HepG2 (cell line): ENCODE measurements at regions not wholly inside any gene's neighbourhood (a gene's known extent, or its start where the extent isn't known, plus 50 kb on each side); places are given as distances from the start of the nearest gene placed in this dataset.

Experiments used
- ATAC-seq: fragments of 200-7000 bp; cut with Tn5 transposase; 3 replicates; pipeline ENCODE4 v1.9.1; 2020; ENCODE audit warnings: mild to moderate bottlenecking, moderate library complexity
- BruUV-seq: library from RNA; stranded (reverse); fragments of 400-500 nt; replicated peaks from 2 replicates; lab custom pipeline; 2021; lab: Mats Ljungman, UMichigan
- CTCF ChIA-PET: fragments of 300-600 bp; formaldehyde crosslinking; extraction: SDS; loops from one replicate; lab custom pipeline; 2021; ENCODE audit warnings: low total read pairs, inconsistent platforms, low intra/inter-chr PET ratio; lab: Yijun Ruan, JAX
- POLR2A ChIA-PET: fragments of 350-600 bp; sonication (Branson Sonifier 250); formaldehyde crosslinking; loops from one replicate; lab custom pipeline; 2020; ENCODE audit warnings: antibody characterized with exemption, inconsistent platforms; lab: Yijun Ruan, JAX
- DNase-seq: peaks from one replicate; pipeline ENCODE4 v3.0.0-alpha.2; 2015; ENCODE audit warnings: low spot score
- FAIRE-seq: peaks from 3 replicates; lab custom pipeline; 2011; peaks lifted over from hg19 to GRCh38; lab: Jason Lieb, UNC
- H2AFZ ChIP-seq: one replicate; pipeline ENCODE4 v1.6.1; 2011; ENCODE audit warnings: low read length, inconsistent platforms
- H3K27ac ChIP-seq: fragments of 300-600 bp; 3 replicates; pipeline ENCODE4 v1.8.0; 2011; ENCODE audit warnings: mixed run types, mild to moderate bottlenecking, mixed read lengths, low read length, inconsistent platforms; ENCODE audit not compliant: insufficient read depth; ENCODE audit errors: extremely low read length
- H3K27me3 ChIP-seq, 2 experiments: fragments of 200-600 bp in 1 of 2; 2 replicates in 1 of 2; 3 replicates in 1 of 2; pipeline versions ENCODE4 v1.6.0 to v1.8.0; 2011; ENCODE audit warnings: low read length in 2 of 2, mild to moderate bottlenecking in 2 of 2, moderate library complexity in 2 of 2, inconsistent platforms in 1 of 2; ENCODE audit not compliant: insufficient read depth in 2 of 2, control insufficient read depth in 1 of 2
- H3K36me3 ChIP-seq, 2 experiments: fragments of 200-600 bp in 1 of 2; replicated peaks in 1 of 2; 2 replicates in 1 of 2; 3 replicates in 1 of 2; pipeline versions ENCODE4 v1.5.1 to v1.8.0; 2011; ENCODE audit warnings: low read length in 2 of 2, inconsistent platforms in 1 of 2; ENCODE audit not compliant: insufficient read depth in 2 of 2, control insufficient read depth in 1 of 2
- H3K4me1 ChIP-seq: 2 replicates; pipeline ENCODE4 v1.5.1; 2012; ENCODE audit warnings: low read length, inconsistent platforms; ENCODE audit not compliant: insufficient read depth
- H3K4me2 ChIP-seq: 2 replicates; pipeline ENCODE4 v1.6.0; 2011; ENCODE audit warnings: low read depth, low read length, inconsistent platforms
- H3K4me3 ChIP-seq, 3 experiments: fragments of 200-600 bp in 1 of 3; sonication (generic), shearing (Covaris generic) in 1 of 3; replicated peaks in 1 of 3; 2 replicates each; pipeline ENCODE4 v1.5.1; 2011 to 2016; ENCODE audit warnings: low read length in 3 of 3, inconsistent platforms in 2 of 3, low read depth in 2 of 3, mild to moderate bottlenecking in 2 of 3, control low read depth in 1 of 3, mixed read lengths in 1 of 3; ENCODE audit not compliant: insufficient read depth in 1 of 3
- H3K79me2 ChIP-seq: one replicate; pipeline ENCODE4 v1.6.1; 2011; ENCODE audit warnings: low read length, inconsistent platforms; ENCODE audit not compliant: insufficient read depth
- H3K9ac ChIP-seq: 2 replicates; pipeline ENCODE4 v1.6.0; 2011; ENCODE audit warnings: mild to moderate bottlenecking, low read depth, low read length, inconsistent platforms; ENCODE audit not compliant: insufficient read depth
- H3K9me3 ChIP-seq: 2 replicates; pipeline ENCODE4 v1.5.1; 2012; ENCODE audit warnings: mild to moderate bottlenecking, low read length
- H4K20me1 ChIP-seq: 2 replicates; pipeline ENCODE4 v1.6.0; 2011; ENCODE audit warnings: inconsistent platforms, mild to moderate bottlenecking, low read length, moderate library complexity; ENCODE audit not compliant: insufficient read depth
- CEBPB ChIP-seq: IDR thresholded peaks from 2 replicates; pipeline ENCODE4 v1.6.1; 2011; ENCODE audit warnings: low read depth, low read length, improper control_type of control experiment, borderline replicate concordance
- LCORL ChIP-seq, 2 experiments: fragments of 450-650 bp in 1 of 2; sonication (generic) in 1 of 2; formaldehyde crosslinking in 1 of 2; IDR thresholded peaks; 2 replicates each; pipeline versions ENCODE4 v1.5.0 to v1.6.1; 2017 to 2020; ENCODE audit warnings: antibody characterized with exemption in 1 of 2, missing genetic modification reagents in 1 of 2
- MIER3 ChIP-seq: IDR thresholded peaks from 2 replicates; pipeline ENCODE4 v1.6.1; 2016; ENCODE audit warnings: missing compliant biosample characterization, borderline replicate concordance
- NRL ChIP-seq: sonication (generic); formaldehyde crosslinking; IDR thresholded peaks from 2 replicates; pipeline ENCODE4 v1.5.0; 2020; ENCODE audit warnings: missing genetic modification reagents, mild to moderate bottlenecking, moderate library complexity, borderline replicate concordance
- PAWR ChIP-seq: sonication (generic); formaldehyde crosslinking; IDR thresholded peaks from 2 replicates; pipeline ENCODE4 v1.4.0; 2020; ENCODE audit warnings: missing genetic modification reagents, mild to moderate bottlenecking, borderline replicate concordance
- SALL1 ChIP-seq: sonication (generic); formaldehyde crosslinking; IDR thresholded peaks from 2 replicates; pipeline ENCODE4 v1.8.0; 2022; ENCODE audit warnings: mild to moderate bottlenecking, missing genetic modification reagents
- U2AF2 ChIP-seq: fragments of 200-400 bp; formaldehyde crosslinking; IDR thresholded peaks from 2 replicates; pipeline ENCODE4 v1.6.1; 2017; ENCODE audit warnings: low read depth, mild to moderate bottlenecking, low read length
- YEATS2 ChIP-seq: sonication (generic); formaldehyde crosslinking; IDR thresholded peaks from 2 replicates; pipeline ENCODE4 v1.4.0; 2020; ENCODE audit warnings: missing genetic modification reagents, borderline replicate concordance
- ZFYVE20 ChIP-seq: sonication (generic); formaldehyde crosslinking; IDR thresholded peaks from 2 replicates; pipeline ENCODE4 v1.8.0; 2023; ENCODE audit warnings: low read depth, mild to moderate bottlenecking, moderate library complexity, missing genetic modification reagents, borderline replicate concordance
- ZNF460 ChIP-seq: sonication (generic); formaldehyde crosslinking; IDR thresholded peaks from 2 replicates; pipeline ENCODE4 v1.5.1; 2020; ENCODE audit warnings: missing genetic modification reagents, mild to moderate bottlenecking, borderline replicate concordance
- ZNF557 ChIP-seq: sonication (generic); formaldehyde crosslinking; IDR thresholded peaks from 2 replicates; pipeline ENCODE4 v1.4.0; 2020; ENCODE audit warnings: missing genetic modification reagents
- WGBS: methylation state at CpG from one replicate; pipeline ENCODE4 v1.1.6; 2017; ENCODE audit warnings: low lambda C conversion rate; 5-methylcytosine and 5-hydroxymethylcytosine counted together
- in situ Hi-C: cut with HindIII; loops from 2 replicates; pipeline ENCODE4 v1.10.0; 2017; ENCODE audit warnings: low pct_unique_long_range_greater_than_20kb; ENCODE audit not compliant: extremely low pct_ligation_motif_present
- intact Hi-C: fragments of 100-400 bp; cut with micrococcal nuclease; formaldehyde crosslinking; loops from one replicate; pipeline ENCODE4 v1.10.0; 2022; ENCODE audit not compliant: unreplicated experiment
- TF ChIP-seq, protein P1 (sequence below): sonication (generic); formaldehyde crosslinking; IDR thresholded peaks from 2 replicates; pipeline ENCODE4 v1.4.0; 2020; ENCODE audit warnings: missing genetic modification reagents, borderline replicate concordance
- TF ChIP-seq, protein P2 (sequence below): sonication (generic); formaldehyde crosslinking; IDR thresholded peaks from 2 replicates; pipeline ENCODE4 v1.4.0; 2020; ENCODE audit warnings: mild to moderate bottlenecking, missing genetic modification reagents
- TF ChIP-seq, protein P3 (sequence below), 2 experiments: sonication (generic) in 1 of 2; formaldehyde crosslinking in 1 of 2; IDR thresholded peaks; 2 replicates each; pipeline versions ENCODE4 v1.4.0 to v1.6.1; 2018 to 2020; ENCODE audit warnings: missing genetic modification reagents in 2 of 2, borderline replicate concordance in 1 of 2, low read depth in 1 of 2, mild to moderate bottlenecking in 1 of 2, missing biosample characterization in 1 of 2
- TF ChIP-seq, protein P4 (sequence below): fragments of 450-650 bp; IDR thresholded peaks from 2 replicates; pipeline ENCODE4 v1.6.1; 2017

DNA sequence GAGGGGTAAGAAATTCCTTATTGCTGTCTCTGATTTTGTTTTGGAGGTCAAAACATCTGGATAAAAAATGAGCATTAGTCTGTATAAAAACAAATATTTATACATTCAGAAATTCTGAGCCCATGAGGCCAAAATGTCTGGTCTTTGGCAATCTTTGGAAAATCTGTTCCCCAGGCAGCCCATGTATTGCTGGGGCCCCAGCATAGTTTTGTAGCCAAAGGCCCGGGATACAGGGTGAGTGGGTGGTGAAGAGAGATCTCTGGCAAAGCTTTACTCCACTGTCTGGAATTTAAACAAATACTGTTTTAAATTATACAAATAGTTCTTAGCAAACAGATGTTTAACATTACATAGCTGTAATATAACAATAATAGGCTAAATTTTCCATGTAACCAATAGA lies 134.7 kb upstream of the GALNT17 start:
- TF ChIP-seq, protein P1, sequence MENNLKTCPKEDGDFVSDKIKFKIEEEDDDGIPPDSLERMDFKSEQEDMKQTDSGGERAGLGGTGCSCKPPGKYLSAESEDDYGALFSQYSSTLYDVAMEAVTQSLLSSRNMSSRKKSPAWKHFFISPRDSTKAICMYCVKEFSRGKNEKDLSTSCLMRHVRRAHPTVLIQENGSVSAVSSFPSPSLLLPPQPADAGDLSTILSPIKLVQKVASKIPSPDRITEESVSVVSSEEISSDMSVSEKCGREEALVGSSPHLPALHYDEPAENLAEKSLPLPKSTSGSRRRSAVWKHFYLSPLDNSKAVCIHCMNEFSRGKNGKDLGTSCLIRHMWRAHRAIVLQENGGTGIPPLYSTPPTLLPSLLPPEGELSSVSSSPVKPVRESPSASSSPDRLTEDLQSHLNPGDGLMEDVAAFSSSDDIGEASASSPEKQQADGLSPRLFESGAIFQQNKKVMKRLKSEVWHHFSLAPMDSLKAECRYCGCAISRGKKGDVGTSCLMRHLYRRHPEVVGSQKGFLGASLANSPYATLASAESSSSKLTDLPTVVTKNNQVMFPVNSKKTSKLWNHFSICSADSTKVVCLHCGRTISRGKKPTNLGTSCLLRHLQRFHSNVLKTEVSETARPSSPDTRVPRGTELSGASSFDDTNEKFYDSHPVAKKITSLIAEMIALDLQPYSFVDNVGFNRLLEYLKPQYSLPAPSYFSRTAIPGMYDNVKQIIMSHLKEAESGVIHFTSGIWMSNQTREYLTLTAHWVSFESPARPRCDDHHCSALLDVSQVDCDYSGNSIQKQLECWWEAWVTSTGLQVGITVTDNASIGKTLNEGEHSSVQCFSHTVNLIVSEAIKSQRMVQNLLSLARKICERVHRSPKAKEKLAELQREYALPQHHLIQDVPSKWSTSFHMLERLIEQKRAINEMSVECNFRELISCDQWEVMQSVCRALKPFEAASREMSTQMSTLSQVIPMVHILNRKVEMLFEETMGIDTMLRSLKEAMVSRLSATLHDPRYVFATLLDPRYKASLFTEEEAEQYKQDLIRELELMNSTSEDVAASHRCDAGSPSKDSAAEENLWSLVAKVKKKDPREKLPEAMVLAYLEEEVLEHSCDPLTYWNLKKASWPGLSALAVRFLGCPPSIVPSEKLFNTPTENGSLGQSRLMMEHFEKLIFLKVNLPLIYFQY (CRISPR knock-in tag), result no peak
- TF ChIP-seq, protein P2, sequence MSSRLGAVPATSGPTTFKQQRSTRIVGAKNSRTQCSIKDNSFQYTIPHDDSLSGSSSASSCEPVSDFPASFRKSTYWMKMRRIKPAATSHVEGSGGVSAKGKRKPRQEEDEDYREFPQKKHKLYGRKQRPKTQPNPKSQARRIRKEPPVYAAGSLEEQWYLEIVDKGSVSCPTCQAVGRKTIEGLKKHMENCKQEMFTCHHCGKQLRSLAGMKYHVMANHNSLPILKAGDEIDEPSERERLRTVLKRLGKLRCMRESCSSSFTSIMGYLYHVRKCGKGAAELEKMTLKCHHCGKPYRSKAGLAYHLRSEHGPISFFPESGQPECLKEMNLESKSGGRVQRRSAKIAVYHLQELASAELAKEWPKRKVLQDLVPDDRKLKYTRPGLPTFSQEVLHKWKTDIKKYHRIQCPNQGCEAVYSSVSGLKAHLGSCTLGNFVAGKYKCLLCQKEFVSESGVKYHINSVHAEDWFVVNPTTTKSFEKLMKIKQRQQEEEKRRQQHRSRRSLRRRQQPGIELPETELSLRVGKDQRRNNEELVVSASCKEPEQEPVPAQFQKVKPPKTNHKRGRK (CRISPR knock-in tag), result no peak
- TF ChIP-seq, protein P3, sequence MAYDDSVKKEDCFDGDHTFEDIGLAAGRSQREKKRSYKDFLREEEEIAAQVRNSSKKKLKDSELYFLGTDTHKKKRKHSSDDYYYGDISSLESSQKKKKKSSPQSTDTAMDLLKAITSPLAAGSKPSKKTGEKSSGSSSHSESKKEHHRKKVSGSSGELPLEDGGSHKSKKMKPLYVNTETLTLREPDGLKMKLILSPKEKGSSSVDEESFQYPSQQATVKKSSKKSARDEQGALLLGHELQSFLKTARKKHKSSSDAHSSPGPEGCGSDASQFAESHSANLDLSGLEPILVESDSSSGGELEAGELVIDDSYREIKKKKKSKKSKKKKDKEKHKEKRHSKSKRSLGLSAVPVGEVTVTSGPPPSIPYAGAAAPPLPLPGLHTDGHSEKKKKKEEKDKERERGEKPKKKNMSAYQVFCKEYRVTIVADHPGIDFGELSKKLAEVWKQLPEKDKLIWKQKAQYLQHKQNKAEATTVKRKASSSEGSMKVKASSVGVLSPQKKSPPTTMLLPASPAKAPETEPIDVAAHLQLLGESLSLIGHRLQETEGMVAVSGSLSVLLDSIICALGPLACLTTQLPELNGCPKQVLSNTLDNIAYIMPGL (CRISPR knock-in tag; IDR thresholded peaks at IDR 0.05; ENCODE audit: borderline replicate concordance in 1 of 2, low read depth in 1 of 2), result no peak
- TF ChIP-seq ZNF460 (CRISPR knock-in tag) (no peak), CEBPB (no peak), SALL1 (CRISPR knock-in tag) (no peak), YEATS2 (no peak), NRL (no peak), MIER3 (CRISPR knock-in tag) (no peak), ZFYVE20 (CRISPR knock-in tag) (no peak), ZNF557 (CRISPR knock-in tag) (no peak), U2AF2 (no peak), PAWR (no peak), LCORL (IDR thresholded peaks at IDR 0.05) (no peak), LCORL (CRISPR knock-in tag; IDR thresholded peaks at IDR 0.05) (no peak)
- TF ChIP-seq, protein P4, sequence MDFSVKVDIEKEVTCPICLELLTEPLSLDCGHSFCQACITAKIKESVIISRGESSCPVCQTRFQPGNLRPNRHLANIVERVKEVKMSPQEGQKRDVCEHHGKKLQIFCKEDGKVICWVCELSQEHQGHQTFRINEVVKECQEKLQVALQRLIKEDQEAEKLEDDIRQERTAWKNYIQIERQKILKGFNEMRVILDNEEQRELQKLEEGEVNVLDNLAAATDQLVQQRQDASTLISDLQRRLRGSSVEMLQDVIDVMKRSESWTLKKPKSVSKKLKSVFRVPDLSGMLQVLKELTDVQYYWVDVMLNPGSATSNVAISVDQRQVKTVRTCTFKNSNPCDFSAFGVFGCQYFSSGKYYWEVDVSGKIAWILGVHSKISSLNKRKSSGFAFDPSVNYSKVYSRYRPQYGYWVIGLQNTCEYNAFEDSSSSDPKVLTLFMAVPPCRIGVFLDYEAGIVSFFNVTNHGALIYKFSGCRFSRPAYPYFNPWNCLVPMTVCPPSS, result no peak
- TF ChIP-seq, all 625 proteins: peak for 0
- in situ Hi-C loops (no loop called here), intact Hi-C loops (no loop called here)
- Histone ChIP-seq H3K4me2 (no peak overlapping the region), H3K27me3 (no peaks in the 10 kb centered on the region), H3K36me3 (no peaks in the 10 kb centered on the region), H3K79me2 (no peaks in the 10 kb centered on the region), H3K9ac (no peak overlapping the region), H3K4me1 (no peaks in the 10 kb centered on the region), H3K9me3 (peaks cover 14% of the 10 kb centered on the region; the same call in 1 of the 2 replicates), H3K27ac (no peak overlapping the region), H2AFZ (no peak overlapping the region), H4K20me1 (no peaks in the 10 kb centered on the region), H3K4me3 (no peak overlapping the region)
- ChIA-PET POLR2A (no interaction called here), CTCF (no interaction called here)
- ATAC-seq, result no peak
- no TSS peak for BruUV-seq
- no peak for FAIRE-seq
- DNase-seq, result no peak
- WGBS, result 0% methylated on average over 1 of the region's 1 CpG
